Esophagus muscularis mucosa (tissue), 4 donors: ENCODE measurements at regions not wholly inside any gene's neighbourhood (a gene's known extent, or its start where the extent isn't known, plus 50 kb on each side); places are given as distances from the start of the nearest gene placed in this dataset.

Experiments
- DNase-seq: peaks from one replicate; pipeline ENCODE4 v3.0.0-alpha.2; 2017; ENCODE audit errors: extremely low spot score
- H3K27ac ChIP-seq, 4 donors: fragments of 200-600 bp; sonication (generic); replicated peaks in 1 of 4; 1 replicate in 3 of 4; 2 replicates in 1 of 4; pipeline ENCODE4 v1.5.1; 2016 to 2019; ENCODE audit warnings: mild to moderate bottlenecking in 1 of 4
- H3K27me3 ChIP-seq, 4 donors: fragments of 200-600 bp; sonication (generic); one replicate each; pipeline versions ENCODE4 v1.5.1 to v1.6.0; 2016 to 2019
- H3K36me3 ChIP-seq, 4 donors: fragments of 200-600 bp; sonication (generic); one replicate each; pipeline ENCODE4 v1.5.1; 2016 to 2019
- H3K4me1 ChIP-seq, 4 donors: fragments of 200-600 bp; sonication (generic); one replicate each; pipeline ENCODE4 v1.5.1; 2016 to 2019
- H3K4me3 ChIP-seq, 4 donors: fragments of 200-600 bp; sonication (generic); 1 replicate in 2 of 4; 2 replicates in 2 of 4; pipeline ENCODE4 v1.5.1; 2016 to 2019; ENCODE audit warnings: mild to moderate bottlenecking in 4 of 4, moderate library complexity in 1 of 4
- H3K9me3 ChIP-seq, 4 donors: fragments of 200-600 bp; sonication (generic); 1 replicate in 3 of 4; 2 replicates in 1 of 4; pipeline ENCODE4 v1.5.1; 2016 to 2019
- CTCF ChIP-seq, 3 experiments: fragments of 200-600 bp in 2 of 3; fragments of 450-650 bp in 1 of 3; sonication (generic) in 2 of 3; IDR thresholded peaks; one replicate each; pipeline ENCODE4 v1.5.1; 2017 to 2019; ENCODE audit warnings: antibody characterized with exemption in 3 of 3, mild to moderate bottlenecking in 2 of 3, moderate library complexity in 1 of 3
- EP300 ChIP-seq: sonication (generic); formaldehyde crosslinking; IDR thresholded peaks from one replicate; pipeline ENCODE4 v1.6.1; 2017; ENCODE audit warnings: antibody characterized with exemption
- POLR2A ChIP-seq: fragments of 450-650 bp; IDR thresholded peaks from one replicate; pipeline ENCODE4 v1.6.1; 2017; ENCODE audit warnings: antibody characterized with exemption, moderate library complexity, mild to moderate bottlenecking, low read depth
- POLR2AphosphoS5 ChIP-seq, 2 donors: sonication (generic); formaldehyde crosslinking; IDR thresholded peaks; one replicate each; pipeline ENCODE4 v1.6.1; 2017; ENCODE audit warnings: antibody characterized with exemption in 2 of 2
- WGBS: methylation state at CpG from one replicate; pipeline ENCODE4 v1.1.5; 2018; 5-methylcytosine and 5-hydroxymethylcytosine counted together
- intact Hi-C: fragments of 100-400 bp; cut with DNase I; formaldehyde crosslinking; loops from one replicate; pipeline ENCODE4 v1.15.1; 2023

GRCh38 chr5:143491646-143492045, 88.2 kb upstream of the NR3C1 start:
- DNase-seq = no peak
- Histone ChIP-seq H3K4me1 (peaks cover 14 to 27% (median 20%) of the 10 kb centered on the region in 4 donors), H3K27me3 (no peaks in the 10 kb centered on the region), H3K36me3 (no peaks in the 10 kb centered on the region), H3K4me3 (no peak overlapping the region), H3K9me3 (no peaks in the 10 kb centered on the region), H3K27ac (no peak overlapping the region)
- intact Hi-C loops = no loop called here
- 89% methylated on average over 3 of the region's 3 CpGs for WGBS
- TF ChIP-seq POLR2AphosphoS5 (IDR thresholded peaks at IDR 0.05) (no peak), EP300 (no peak), CTCF (IDR thresholded peaks at IDR 0.05) (no peak)

DNA sequence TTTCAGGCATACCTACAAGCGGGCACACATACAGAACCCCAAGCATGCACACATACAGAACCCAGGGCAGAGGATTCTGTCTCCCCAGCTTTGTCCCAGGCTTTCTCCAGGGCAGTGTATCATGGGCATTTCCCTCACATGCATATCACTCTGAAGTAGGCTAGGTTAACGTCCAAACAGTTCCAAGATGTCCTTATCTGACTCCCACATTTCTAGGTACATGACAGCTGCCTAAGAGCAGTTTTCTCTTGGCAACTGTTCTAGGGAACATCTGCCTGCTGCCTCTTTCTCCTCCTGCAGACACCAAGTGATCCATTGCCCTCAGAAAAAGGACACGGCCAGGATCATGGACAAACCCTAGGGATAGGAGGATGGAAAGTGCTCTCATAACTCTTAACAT, 84.9 kb upstream of the NR3C1 start:
- no peaks in the 10 kb centered on the region for H3K27me3 ChIP-seq
- intact Hi-C loops = no loop called here
- 62% methylated on average over 3 of the region's 3 CpGs for WGBS
- H3K36me3 ChIP-seq = no peaks in the 10 kb centered on the region
- DNase-seq = no peak
- peaks cover 0 to 12% (median 2%) of the 10 kb centered on the region in 4 donors for H3K4me1 ChIP-seq
- no peak for TF ChIP-seq EP300
- no peak for TF ChIP-seq POLR2A
- no peak for TF ChIP-seq CTCF (IDR thresholded peaks at IDR 0.05)
- no peak for TF ChIP-seq POLR2AphosphoS5 (IDR thresholded peaks at IDR 0.05)
- H3K9me3 ChIP-seq = no peaks in the 10 kb centered on the region
- H3K4me3 ChIP-seq = no peak overlapping the region
- H3K27ac ChIP-seq = no peak overlapping the region

- no peaks in the 10 kb centered on the region for H3K36me3 ChIP-seq
- H3K4me3 ChIP-seq = no peak overlapping the region
- no peak overlapping the region for H3K27ac ChIP-seq
- no peaks in the 10 kb centered on the region for H3K9me3 ChIP-seq
- H3K4me1 ChIP-seq = peaks cover 0 to 15% (median 11%) of the 10 kb centered on the region in 4 donors
- intact Hi-C loops = no loop called here
- DNase-seq = no peak
- H3K27me3 ChIP-seq = no peaks in the 10 kb centered on the region
- no peak for TF ChIP-seq EP300
- TF ChIP-seq CTCF (IDR thresholded peaks at IDR 0.05) = no peak
- no peak for TF ChIP-seq POLR2AphosphoS5 (IDR thresholded peaks at IDR 0.05)
- TF ChIP-seq POLR2A = no peak
- 53% methylated on average over 1 of the region's 1 CpG for WGBS
Observed at GRCh38 chr5:143484601-143485000, 81.1 kb upstream of the NR3C1 start.

- TF ChIP-seq POLR2AphosphoS5 (IDR thresholded peaks at IDR 0.05) (no peak), POLR2A (no peak), CTCF (IDR thresholded peaks at IDR 0.05) (no peak), EP300 (no peak)
- no peak for DNase-seq
- intact Hi-C loops = no loop called here
- Histone ChIP-seq H3K27ac (no peak overlapping the region), H3K36me3 (no peaks in the 10 kb centered on the region), H3K4me3 (no peak overlapping the region), H3K4me1 (peaks cover 0 to 15% (median 8%) of the 10 kb centered on the region in 4 donors), H3K27me3 (no peaks in the 10 kb centered on the region), H3K9me3 (no peaks in the 10 kb centered on the region)
- WGBS = 87% methylated on average over 4 of the region's 4 CpGs
Observed at GRCh38 chr5:143481697-143482531, 78.4 kb upstream of the NR3C1 start.

GRCh38 chr5:143480001-143480400, 76.5 kb upstream of the NR3C1 start:
- Histone ChIP-seq H3K36me3 (no peaks in the 10 kb centered on the region), H3K4me3 (no peak overlapping the region), H3K9me3 (no peaks in the 10 kb centered on the region), H3K4me1 (peaks cover 0 to 15% (median 8%) of the 10 kb centered on the region in 4 donors), H3K27ac (no peak overlapping the region), H3K27me3 (no peaks in the 10 kb centered on the region)
- no peak for DNase-seq
- WGBS = 93% methylated on average over 3 of the region's 3 CpGs
- TF ChIP-seq POLR2A = no peak
- TF ChIP-seq POLR2AphosphoS5 (IDR thresholded peaks at IDR 0.05) = no peak
- TF ChIP-seq EP300 = no peak
- intact Hi-C loops = no loop called here
